K562 (cell line): ENCODE measurements at regions not wholly inside any gene's neighbourhood (a gene's known extent, or its start where the extent isn't known, plus 50 kb on each side); places are given as distances from the start of the nearest gene placed in this dataset.

Experiments
- ATAC-seq: fragments of 200-7000 bp; cut with Tn5 transposase; 3 replicates; pipeline ENCODE4 v1.9.1; 2020; ENCODE audit warnings: moderate library complexity
- BruUV-seq: library from RNA; stranded (reverse); fragments of 400-500 nt; replicated peaks from 2 replicates; lab custom pipeline; 2021; lab: Mats Ljungman, UMichigan
- CTCF ChIA-PET: fragments of 300-600 bp; formaldehyde crosslinking; extraction: SDS; loops from one replicate; lab custom pipeline; 2021; ENCODE audit warnings: low intra/inter-chr PET ratio; lab: Yijun Ruan, JAX
- POLR2A ChIA-PET: fragments of 300-600, 350-650 bp; sonication (Branson Sonifier 250); formaldehyde crosslinking; extraction: SDS; loops from one replicate; lab custom pipeline; 2021; ENCODE audit warnings: antibody characterized with exemption, inconsistent platforms; lab: Yijun Ruan, JAX
- DNase-seq, 4 experiments: peaks; one replicate each; pipeline versions ENCODE4 v3.0.0 to v3.0.0-alpha.2; 2011 to 2018; ENCODE audit warnings: low spot score in 3 of 4, mixed read lengths in 3 of 4; ENCODE audit errors: extremely low read depth in 1 of 4
- FAIRE-seq: peaks from 2 replicates; lab custom pipeline; 2011; peaks lifted over from hg19 to GRCh38; lab: Jason Lieb, UNC
- H2AFZ ChIP-seq: 2 replicates; pipeline ENCODE4 v1.6.0; 2011; ENCODE audit warnings: low read depth, low read length, control low read depth, inconsistent platforms
- H3K27ac ChIP-seq: fragments of 200-600 bp; 3 replicates; pipeline ENCODE4 v1.8.0; 2011; ENCODE audit warnings: low read depth, mild to moderate bottlenecking, control low read depth, inconsistent platforms, low read length, moderate library complexity, mixed read lengths; ENCODE audit errors: extremely low read depth
- H3K27me3 ChIP-seq, 2 experiments: fragments of 300-600 bp in 1 of 2; 2 replicates in 1 of 2; 3 replicates in 1 of 2; pipeline versions ENCODE4 v1.6.0 to v1.8.0; 2011; ENCODE audit warnings: inconsistent platforms in 2 of 2, low read length in 2 of 2, mild to moderate bottlenecking in 1 of 2, mixed read lengths in 1 of 2, moderate library complexity in 1 of 2; ENCODE audit not compliant: control insufficient read depth in 2 of 2, insufficient read depth in 2 of 2
- H3K36me3 ChIP-seq: fragments of 300-600 bp; 3 replicates; pipeline ENCODE4 v1.8.0; 2011; ENCODE audit warnings: mild to moderate bottlenecking, low read length, inconsistent platforms; ENCODE audit not compliant: control insufficient read depth, insufficient read depth
- H3K4me1 ChIP-seq, 2 experiments: fragments of 200-600 bp in 1 of 2; replicated peaks in 1 of 2; 2 replicates in 1 of 2; 3 replicates in 1 of 2; pipeline versions ENCODE4 v1.5.1 to v1.8.0; 2011; ENCODE audit warnings: inconsistent platforms in 2 of 2, low read length in 2 of 2, mild to moderate bottlenecking in 1 of 2, mixed read lengths in 1 of 2, moderate library complexity in 1 of 2; ENCODE audit not compliant: control insufficient read depth in 2 of 2, insufficient read depth in 2 of 2
- H3K4me2 ChIP-seq: 2 replicates; pipeline ENCODE4 v1.6.1; 2011; ENCODE audit warnings: low read length, control low read depth, inconsistent platforms, mixed read lengths; ENCODE audit not compliant: insufficient read depth
- H3K4me3 ChIP-seq: fragments of 200-600 bp; sonication (generic), shearing (Covaris generic); 2 replicates; pipeline ENCODE4 v1.5.1; 2016; ENCODE audit warnings: control low read depth, inconsistent platforms
- H3K79me2 ChIP-seq: fragments of 200-600 bp; 3 replicates; pipeline ENCODE4 v1.8.0; 2011; ENCODE audit warnings: low read length, inconsistent platforms; ENCODE audit not compliant: control insufficient read depth, insufficient read depth
- H3K9ac ChIP-seq, 2 experiments: 2 replicates each; pipeline versions ENCODE4 v1.6.0 to v1.6.1; 2011; ENCODE audit warnings: low read depth in 2 of 2, low read length in 2 of 2, control low read depth in 1 of 2, inconsistent platforms in 1 of 2, mild to moderate bottlenecking in 1 of 2, mixed read lengths in 1 of 2; ENCODE audit not compliant: insufficient read depth in 1 of 2
- H3K9me1 ChIP-seq: one replicate; pipeline ENCODE4 v1.6.0; 2011; ENCODE audit warnings: inconsistent platforms, mild to moderate bottlenecking, low read length, moderate library complexity; ENCODE audit not compliant: control insufficient read depth, insufficient read depth
- H3K9me3 ChIP-seq: replicated peaks from 2 replicates; pipeline ENCODE4 v1.5.1; 2011; ENCODE audit warnings: low read depth, low read length, inconsistent platforms; ENCODE audit not compliant: control insufficient read depth, insufficient read depth
- H4K20me1 ChIP-seq: replicated peaks from 2 replicates; pipeline ENCODE4 v1.6.1; 2011; ENCODE audit warnings: low read length, inconsistent platforms, mixed read lengths; ENCODE audit not compliant: control insufficient read depth, insufficient read depth
- GATAD2B ChIP-seq: fragments of 450-650 bp; IDR thresholded peaks from 2 replicates; pipeline ENCODE4 v1.6.1; 2017; ENCODE audit warnings: mild to moderate bottlenecking, borderline replicate concordance
- NR2C2 ChIP-seq, 2 experiments: fragments of 200-800 bp in 1 of 2; sonication (Bioruptor generic) in 1 of 2; sonication (generic) in 1 of 2; formaldehyde crosslinking in 1 of 2; IDR thresholded peaks; 2 replicates each; pipeline versions ENCODE4 v1.6.1 to v1.8.0; 2016 to 2022; ENCODE audit warnings: mild to moderate bottlenecking in 1 of 2, missing compliant biosample characterization in 1 of 2, missing genetic modification characterization in 1 of 2, missing genetic modification reagents in 1 of 2
- SUPT5H ChIP-seq: fragments of 450-650 bp; IDR thresholded peaks from 2 replicates; pipeline ENCODE4 v1.6.1; 2016
- TCFL5 ChIP-seq: fragments of 250-450 bp; sonication (Bioruptor Pico); conservative IDR thresholded peaks from 2 replicates; pipeline ENCODE4 v1.6.1; 2021; ENCODE audit warnings: mild to moderate bottlenecking, moderate library complexity, matching md5 sums
- YBX1 ChIP-seq: fragments of 450-650 bp; IDR thresholded peaks from 2 replicates; pipeline ENCODE4 v1.7.1; 2016; ENCODE audit warnings: mild to moderate bottlenecking
- ZNF143 ChIP-seq: sonication (generic); formaldehyde crosslinking; IDR thresholded peaks from 2 replicates; pipeline ENCODE4 v1.9.0; 2022; ENCODE audit warnings: mild to moderate bottlenecking, missing genetic modification reagents
- WGBS: fragments of 100-300 bp; shearing (Covaris generic); methylation state at CpG from one replicate; pipeline ENCODE4 v1.1.6; 2016; ENCODE audit warnings: low coverage, mixed read lengths; ENCODE audit not compliant: insufficient coverage; ENCODE audit errors: missing lambda C conversion rate; 5-methylcytosine and 5-hydroxymethylcytosine counted together
- in situ Hi-C: fragments of 300-500 bp; cut with MboI; formaldehyde crosslinking; loops from 4 replicates; pipeline ENCODE4 v1.15.0; 2018; ENCODE audit warnings: inconsistent platforms, mixed read lengths
- intact Hi-C: fragments of 100-400 bp; cut with micrococcal nuclease; formaldehyde crosslinking; loops from 2 replicates; pipeline ENCODE4 v1.14.2; 2022
- TF ChIP-seq, protein P1 (sequence below): sonication (generic); formaldehyde crosslinking; IDR thresholded peaks from 2 replicates; pipeline ENCODE4 v1.8.0; 2022; ENCODE audit warnings: mild to moderate bottlenecking, missing genetic modification reagents

DNA sequence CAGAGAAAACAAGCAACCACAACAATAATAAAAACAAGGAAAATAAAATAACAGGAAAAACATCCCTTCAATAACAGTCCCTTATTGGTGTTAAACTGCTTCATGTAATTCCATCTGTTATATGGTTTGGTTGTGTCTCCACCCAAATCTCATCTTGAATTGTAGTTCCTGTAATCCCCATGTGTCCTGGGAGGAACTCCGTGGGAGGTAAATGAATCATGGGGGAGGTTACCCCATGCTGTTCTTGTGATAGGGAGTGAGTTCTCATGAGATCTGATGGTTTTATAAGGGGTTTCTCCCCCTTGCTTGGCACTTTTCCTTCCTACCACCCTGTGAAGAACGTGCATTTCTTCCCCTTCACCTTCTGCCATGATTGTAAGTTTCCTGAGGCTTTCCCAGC, 369.8 kb downstream of the TMEM232 start:
- intact Hi-C loops, result no loop called here
- no peak overlapping the region for H3K27ac ChIP-seq
- no peak overlapping the region for H3K4me2 ChIP-seq
- POLR2A ChIA-PET, result no interaction called here
- DNase-seq, result no peak
- TF ChIP-seq GATAD2B (no peak), NR2C2 (CRISPR knock-in tag; IDR thresholded peaks at IDR 0.05) (no peak), NR2C2 (tag; IDR thresholded peaks at IDR 0.05) (no peak), ZNF143 (CRISPR knock-in tag) (no peak), YBX1 (no peak), SUPT5H (no peak), TCFL5 (CRISPR knock-in tag) (no peak)
- TF ChIP-seq, protein P1, sequence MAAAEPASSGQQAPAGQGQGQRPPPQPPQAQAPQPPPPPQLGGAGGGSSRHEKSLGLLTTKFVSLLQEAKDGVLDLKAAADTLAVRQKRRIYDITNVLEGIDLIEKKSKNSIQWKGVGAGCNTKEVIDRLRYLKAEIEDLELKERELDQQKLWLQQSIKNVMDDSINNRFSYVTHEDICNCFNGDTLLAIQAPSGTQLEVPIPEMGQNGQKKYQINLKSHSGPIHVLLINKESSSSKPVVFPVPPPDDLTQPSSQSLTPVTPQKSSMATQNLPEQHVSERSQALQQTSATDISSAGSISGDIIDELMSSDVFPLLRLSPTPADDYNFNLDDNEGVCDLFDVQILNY, result no peak
- TF ChIP-seq, all 486 proteins: peak for 0
- no peaks in the 10 kb centered on the region for H3K36me3 ChIP-seq
- H3K27me3 ChIP-seq, result no peaks in the 10 kb centered on the region
- in situ Hi-C loops, result no loop called here
- H3K9me1 ChIP-seq, result no peaks in the 10 kb centered on the region
- CTCF ChIA-PET, result no interaction called here
- no peak overlapping the region for H3K9ac ChIP-seq
- 0% methylated on average over 2 of the region's 2 CpGs for WGBS
- ATAC-seq, result no peak
- BruUV-seq, result no TSS peak
- no peaks in the 10 kb centered on the region for H3K4me1 ChIP-seq
- no peak overlapping the region for H3K4me3 ChIP-seq
- FAIRE-seq, result no peak
- no peaks in the 10 kb centered on the region for H4K20me1 ChIP-seq
- no peaks in the 10 kb centered on the region for H3K9me3 ChIP-seq
- no peaks in the 10 kb centered on the region for H3K79me2 ChIP-seq
- no peak overlapping the region for H2AFZ ChIP-seq
